ENCODE measurements at regions not wholly inside any gene's neighbourhood (a gene's known extent, or its start where the extent isn't known, plus 50 kb on each side); places are given as distances from the start of the nearest gene placed in this dataset.

DNA sequence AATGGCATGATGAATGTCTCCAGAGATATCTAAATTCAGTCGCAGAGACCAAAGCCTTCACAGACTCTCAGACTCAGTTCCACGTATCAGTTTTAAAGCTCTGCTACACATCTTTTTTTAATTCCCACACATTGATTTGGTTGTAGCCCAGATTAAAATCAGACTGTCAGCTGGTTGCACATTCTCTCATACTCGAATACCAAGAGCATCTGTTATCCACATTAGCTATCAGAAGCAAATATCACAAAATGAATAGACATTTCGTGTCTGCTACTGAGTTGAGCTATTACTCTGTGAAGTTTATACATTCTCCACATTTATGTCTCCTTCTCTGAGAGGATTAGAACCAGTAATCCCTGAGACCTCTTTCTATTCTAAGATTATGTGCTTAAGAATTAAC lies 229.2 kb downstream of the GPAM start:
- DNase-seq (ENCODE audit: low read depth in 1 of 2, low spot score in 1 of 2) (no peak), ATAC-seq (no peak), FAIRE-seq (no peak)
- CTCF ChIA-PET: no interaction called here
- H3K4me3 ChIP-seq: no peak overlapping the region
- TF ChIP-seq PHF8 (IDR thresholded peaks at IDR 0.05; ENCODE audit: borderline replicate concordance, low read depth) (no peak), MYC (IDR thresholded peaks at IDR 0.05; ENCODE audit: borderline replicate concordance, low read length) (no peak), ESRRA (IDR thresholded peaks at IDR 0.05; ENCODE audit: borderline replicate concordance, low read length) (no peak), ZNF302 (CRISPR knock-in tag; IDR thresholded peaks at IDR 0.05) (no peak), CBX2 (IDR thresholded peaks at IDR 0.05; ENCODE audit: borderline replicate concordance, low read depth) (no peak), HEYL (CRISPR knock-in tag; IDR thresholded peaks at IDR 0.05) (no peak), HES2 (IDR thresholded peaks at IDR 0.05) (no peak), MAZ (IDR thresholded peaks at IDR 0.05; ENCODE audit: borderline replicate concordance, low read depth, low read length) (no peak), SREBF2 (IDR thresholded peaks at IDR 0.05) (no peak), TFCP2L1 (CRISPR knock-in tag; IDR thresholded peaks at IDR 0.05) (no peak), JUN (IDR thresholded peaks at IDR 0.05) (no peak), MAFK (IDR thresholded peaks at IDR 0.05; ENCODE audit: partially characterized antibody) (no peak), EHMT2 (IDR thresholded peaks at IDR 0.05; ENCODE audit: low read depth) (no peak), RNF2 (IDR thresholded peaks at IDR 0.05; ENCODE audit: borderline replicate concordance, low read depth) (no peak)
- TF ChIP-seq, protein P1, sequence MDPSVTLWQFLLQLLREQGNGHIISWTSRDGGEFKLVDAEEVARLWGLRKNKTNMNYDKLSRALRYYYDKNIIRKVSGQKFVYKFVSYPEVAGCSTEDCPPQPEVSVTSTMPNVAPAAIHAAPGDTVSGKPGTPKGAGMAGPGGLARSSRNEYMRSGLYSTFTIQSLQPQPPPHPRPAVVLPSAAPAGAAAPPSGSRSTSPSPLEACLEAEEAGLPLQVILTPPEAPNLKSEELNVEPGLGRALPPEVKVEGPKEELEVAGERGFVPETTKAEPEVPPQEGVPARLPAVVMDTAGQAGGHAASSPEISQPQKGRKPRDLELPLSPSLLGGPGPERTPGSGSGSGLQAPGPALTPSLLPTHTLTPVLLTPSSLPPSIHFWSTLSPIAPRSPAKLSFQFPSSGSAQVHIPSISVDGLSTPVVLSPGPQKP (IDR thresholded peaks at IDR 0.05; ENCODE audit: low read depth, low read length): no peak
- no peaks in the 10 kb centered on the region for H3K9me3 ChIP-seq
- no peak overlapping the region for H3K27ac ChIP-seq
- WGBS (ENCODE audit: missing lambda C conversion rate): 22% methylated on average over 4 of the region's 4 CpGs
- no peak overlapping the region for H3K4me2 ChIP-seq
- no peaks in the 10 kb centered on the region for H3K4me1 ChIP-seq
- POLR2A ChIA-PET: no interaction called here

GRCh38 chr10:111956841-111957240 lies 226.7 kb downstream of the GPAM start:
- no peak for ATAC-seq
- no peak for TF ChIP-seq ESRRA (IDR thresholded peaks at IDR 0.05; ENCODE audit: borderline replicate concordance, low read length)
- no peak for TF ChIP-seq NR3C1 (IDR thresholded peaks at IDR 0.05)
- TF ChIP-seq ZNF302 (CRISPR knock-in tag; IDR thresholded peaks at IDR 0.05): no peak
- TF ChIP-seq HMGXB4 (CRISPR knock-in tag; IDR thresholded peaks at IDR 0.05; ENCODE audit: borderline replicate concordance): no peak
- TF ChIP-seq CTCF (IDR thresholded peaks at IDR 0.05): no peak
- no peak for TF ChIP-seq ZC3H11A (IDR thresholded peaks at IDR 0.05)
- no peak for TF ChIP-seq POLR2AphosphoS2 (conservative IDR thresholded peaks at IDR 0.05; ENCODE audit: low read length)
- no peak for TF ChIP-seq CEBPB (IDR thresholded peaks at IDR 0.05)
- no peak for TF ChIP-seq KDM5A (IDR thresholded peaks at IDR 0.05)
- no peak for TF ChIP-seq MAX (IDR thresholded peaks at IDR 0.05)
- TF ChIP-seq PHF8 (IDR thresholded peaks at IDR 0.05; ENCODE audit: borderline replicate concordance, low read depth): no peak
- no peak overlapping the region for H3K4me2 ChIP-seq
- no peaks in the 10 kb centered on the region for H3K4me1 ChIP-seq
- H3K27ac ChIP-seq: no peak overlapping the region
- ChIA-PET CTCF (no interaction called here), POLR2A (no interaction called here)
- peak in 1 of 2 experiments; percentile 12 for DNase-seq (ENCODE audit: low read depth in 1 of 2, low spot score in 1 of 2)
- WGBS (ENCODE audit: missing lambda C conversion rate): 3% methylated on average over 6 of the region's 6 CpGs
- no peak for FAIRE-seq
- H3K4me3 ChIP-seq: no peak overlapping the region
- H3K9me3 ChIP-seq: no peaks in the 10 kb centered on the region
